PC-3 (cell line): ENCODE measurements at regions not wholly inside any gene's neighbourhood (a gene's known extent, or its start where the extent isn't known, plus 50 kb on each side); places are given as distances from the start of the nearest gene placed in this dataset.

Experiments
- ATAC-seq: fragments of 200-7000 bp; cut with Tn5 transposase; 2 replicates; pipeline ENCODE4 v1.9.1; 2020; ENCODE audit warnings: mild to moderate bottlenecking, moderate library complexity
- BruUV-seq: library from RNA; stranded (reverse); fragments of 400-500 nt; replicated peaks from 2 replicates; lab custom pipeline; 2021; lab: Mats Ljungman, UMichigan
- CTCF ChIA-PET: fragments of 300-600 bp; sonication (Branson Sonifier 250); formaldehyde crosslinking; loops from one replicate; lab custom pipeline; 2022; ENCODE audit warnings: antibody characterized with exemption; lab: Charles Lee
- POLR2A ChIA-PET: fragments of 300-600 bp; sonication (Branson Sonifier 250); formaldehyde crosslinking; loops from one replicate; lab custom pipeline; 2022; ENCODE audit warnings: antibody characterized with exemption; ENCODE audit not compliant: unreplicated experiment; lab: Charles Lee
- DNase-seq: peaks from one replicate; pipeline ENCODE4 v3.0.0-alpha.2; 2015
- H2AFZ ChIP-seq: fragments of 300-600 bp; sonication (generic); 2 replicates; pipeline ENCODE4 v1.6.0; 2016; ENCODE audit warnings: antibody characterized with exemption, low read length
- H3F3A ChIP-seq: fragments of 300-600 bp; sonication (generic); one replicate; pipeline ENCODE4 v1.6.0; 2017; ENCODE audit warnings: antibody characterized with exemption, low read length, control low read depth, mild to moderate bottlenecking; ENCODE audit not compliant: unreplicated experiment
- H3K27ac ChIP-seq: fragments of 300-600 bp; sonication (generic); 2 replicates; pipeline ENCODE4 v1.5.1; 2016; ENCODE audit warnings: mild to moderate bottlenecking, low read length
- H3K27me3 ChIP-seq: fragments of 300-600 bp; sonication (generic); 2 replicates; pipeline ENCODE4 v1.6.1; 2016; ENCODE audit warnings: low read length, mixed read lengths
- H3K36me3 ChIP-seq: fragments of 300-600 bp; sonication (generic); 2 replicates; pipeline ENCODE4 v1.6.1; 2016; ENCODE audit warnings: low read depth, mixed run types, low read length, mixed read lengths
- H3K4me1 ChIP-seq: fragments of 300-600 bp; sonication (generic); 2 replicates; pipeline ENCODE4 v1.5.1; 2016; ENCODE audit warnings: low read length; ENCODE audit not compliant: insufficient read depth
- H3K4me2 ChIP-seq: fragments of 300-600 bp; sonication (generic); 2 replicates; pipeline ENCODE4 v1.6.0; 2016; ENCODE audit warnings: low read length
- H3K4me3 ChIP-seq: fragments of 300-600 bp; sonication (generic); 2 replicates; pipeline ENCODE4 v1.5.1; 2016; ENCODE audit warnings: mild to moderate bottlenecking, low read length, mixed read lengths
- H3K79me2 ChIP-seq: fragments of 300-600 bp; sonication (generic); 2 replicates; pipeline ENCODE4 v1.6.1; 2017; ENCODE audit warnings: low read length, mixed read lengths
- H3K9ac ChIP-seq: fragments of 300-600 bp; sonication (generic); 2 replicates; pipeline ENCODE4 v1.6.0; 2016; ENCODE audit warnings: mild to moderate bottlenecking, low read length
- H3K9me2 ChIP-seq: fragments of 300-600 bp; sonication (generic); replicated peaks from 2 replicates; pipeline ENCODE4 v1.6.1; 2016; ENCODE audit warnings: mixed run types, low read length, mixed read lengths
- H3K9me3 ChIP-seq: fragments of 300-600 bp; sonication (generic); 2 replicates; pipeline ENCODE4 v1.6.1; 2016; ENCODE audit warnings: low read length, mixed read lengths
- H4K20me1 ChIP-seq: fragments of 300-600 bp; sonication (generic); 2 replicates; pipeline ENCODE4 v1.6.1; 2016; ENCODE audit warnings: low read length, mixed read lengths
- EZH2 ChIP-seq: fragments of 300-600 bp; sonication (generic); IDR thresholded peaks from one replicate; pipeline ENCODE4 v1.6.1; 2017; ENCODE audit warnings: antibody characterized with exemption, mild to moderate bottlenecking, low read length; ENCODE audit not compliant: unreplicated experiment
- EZH2phosphoT487 ChIP-seq: fragments of 300-600 bp; sonication (generic); IDR thresholded peaks from 2 replicates; pipeline ENCODE4 v1.6.1; 2018; ENCODE audit warnings: mild to moderate bottlenecking, antibody characterized with exemption, low read length, borderline replicate concordance
- intact Hi-C: fragments of 100-400 bp; cut with micrococcal nuclease; formaldehyde crosslinking; loops from 2 replicates; pipeline ENCODE4 v1.9.0; 2023
- TF ChIP-seq, protein P1 (sequence below): fragments of 300-600 bp; sonication (generic); conservative IDR thresholded peaks from 2 replicates; pipeline ENCODE4 v1.5.1; 2017; ENCODE audit warnings: antibody characterized with exemption, low read depth, mild to moderate bottlenecking, low read length

DNA sequence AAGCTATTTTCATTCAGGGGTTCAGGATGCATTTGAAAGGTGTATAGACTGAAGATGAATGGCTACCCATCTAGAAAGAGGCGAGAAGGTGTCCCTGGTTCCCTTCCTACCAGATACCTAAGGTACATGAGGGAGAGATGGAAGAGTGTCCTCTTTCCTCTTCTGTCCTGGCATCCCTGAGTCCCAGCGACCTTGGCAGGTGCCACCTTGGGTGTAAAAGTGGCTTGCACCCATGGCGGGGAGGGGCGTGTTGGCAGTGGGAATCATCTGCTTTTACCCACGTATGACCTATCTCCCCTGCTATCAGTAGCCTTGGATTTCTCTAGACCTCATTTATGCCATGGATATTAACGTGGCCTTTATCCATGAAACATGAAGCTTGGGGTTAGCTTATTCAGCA is 1126.1 kb downstream of the KCNT2 start:
- intact Hi-C loops: no loop called here
- H3K27me3 ChIP-seq: no peaks in the 10 kb centered on the region
- H3F3A ChIP-seq: no peaks in the 10 kb centered on the region
- ChIA-PET POLR2A (no interaction called here), CTCF (no interaction called here)
- no peak overlapping the region for H2AFZ ChIP-seq
- DNase-seq: no peak
- no peaks in the 10 kb centered on the region for H3K4me1 ChIP-seq
- no TSS peak for BruUV-seq
- H3K4me3 ChIP-seq: no peak overlapping the region
- H3K9me2 ChIP-seq: no peaks in the 10 kb centered on the region
- no peaks in the 10 kb centered on the region for H3K9me3 ChIP-seq
- no peaks in the 10 kb centered on the region for H3K36me3 ChIP-seq
- no peak for ATAC-seq
- no peaks in the 10 kb centered on the region for H4K20me1 ChIP-seq
- no peak overlapping the region for H3K9ac ChIP-seq
- no peak overlapping the region for H3K4me2 ChIP-seq
- H3K79me2 ChIP-seq: no peaks in the 10 kb centered on the region
- TF ChIP-seq, protein P1, sequence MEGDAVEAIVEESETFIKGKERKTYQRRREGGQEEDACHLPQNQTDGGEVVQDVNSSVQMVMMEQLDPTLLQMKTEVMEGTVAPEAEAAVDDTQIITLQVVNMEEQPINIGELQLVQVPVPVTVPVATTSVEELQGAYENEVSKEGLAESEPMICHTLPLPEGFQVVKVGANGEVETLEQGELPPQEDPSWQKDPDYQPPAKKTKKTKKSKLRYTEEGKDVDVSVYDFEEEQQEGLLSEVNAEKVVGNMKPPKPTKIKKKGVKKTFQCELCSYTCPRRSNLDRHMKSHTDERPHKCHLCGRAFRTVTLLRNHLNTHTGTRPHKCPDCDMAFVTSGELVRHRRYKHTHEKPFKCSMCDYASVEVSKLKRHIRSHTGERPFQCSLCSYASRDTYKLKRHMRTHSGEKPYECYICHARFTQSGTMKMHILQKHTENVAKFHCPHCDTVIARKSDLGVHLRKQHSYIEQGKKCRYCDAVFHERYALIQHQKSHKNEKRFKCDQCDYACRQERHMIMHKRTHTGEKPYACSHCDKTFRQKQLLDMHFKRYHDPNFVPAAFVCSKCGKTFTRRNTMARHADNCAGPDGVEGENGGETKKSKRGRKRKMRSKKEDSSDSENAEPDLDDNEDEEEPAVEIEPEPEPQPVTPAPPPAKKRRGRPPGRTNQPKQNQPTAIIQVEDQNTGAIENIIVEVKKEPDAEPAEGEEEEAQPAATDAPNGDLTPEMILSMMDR: no peak
- TF ChIP-seq EZH2 (no peak), EZH2phosphoT487 (no peak)
- no peak overlapping the region for H3K27ac ChIP-seq

DNA sequence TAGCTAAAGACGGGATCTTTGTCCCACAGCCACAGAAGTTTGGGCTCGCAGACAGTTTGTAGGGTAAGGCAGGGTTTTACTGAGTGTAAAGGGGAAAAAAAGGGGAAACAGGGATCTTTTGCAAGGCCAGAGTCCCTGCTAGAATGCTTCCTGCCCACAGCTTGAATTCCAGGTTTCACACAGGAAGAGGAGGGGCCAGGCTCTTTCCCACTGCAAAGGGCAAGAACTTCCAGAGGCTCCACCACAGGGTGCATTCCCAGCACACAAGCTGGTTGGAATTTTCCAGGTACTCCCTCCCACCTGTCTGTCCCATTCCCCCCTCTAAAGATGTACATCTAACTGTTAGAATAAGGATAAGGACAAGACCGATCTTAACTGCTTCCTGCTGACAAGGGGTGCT is 1126.9 kb downstream of the KCNT2 start:
- no peak overlapping the region for H2AFZ ChIP-seq
- H3K4me1 ChIP-seq: no peaks in the 10 kb centered on the region
- DNase-seq: no peak
- no peaks in the 10 kb centered on the region for H3F3A ChIP-seq
- intact Hi-C loops: no loop called here
- H3K4me3 ChIP-seq: no peak overlapping the region
- H3K4me2 ChIP-seq: no peak overlapping the region
- TF ChIP-seq EZH2 (no peak), EZH2phosphoT487 (no peak)
- TF ChIP-seq, protein P1: no peak
- H3K9ac ChIP-seq: no peak overlapping the region
- no peak for ATAC-seq
- no peaks in the 10 kb centered on the region for H3K79me2 ChIP-seq
- POLR2A ChIA-PET: no interaction called here
- no peak overlapping the region for H3K27ac ChIP-seq
- H3K9me2 ChIP-seq: no peaks in the 10 kb centered on the region
- H3K27me3 ChIP-seq: no peaks in the 10 kb centered on the region
- CTCF ChIA-PET: no interaction called here
- no peaks in the 10 kb centered on the region for H3K36me3 ChIP-seq
- no peaks in the 10 kb centered on the region for H4K20me1 ChIP-seq
- H3K9me3 ChIP-seq: no peaks in the 10 kb centered on the region
- BruUV-seq: no TSS peak

DNA sequence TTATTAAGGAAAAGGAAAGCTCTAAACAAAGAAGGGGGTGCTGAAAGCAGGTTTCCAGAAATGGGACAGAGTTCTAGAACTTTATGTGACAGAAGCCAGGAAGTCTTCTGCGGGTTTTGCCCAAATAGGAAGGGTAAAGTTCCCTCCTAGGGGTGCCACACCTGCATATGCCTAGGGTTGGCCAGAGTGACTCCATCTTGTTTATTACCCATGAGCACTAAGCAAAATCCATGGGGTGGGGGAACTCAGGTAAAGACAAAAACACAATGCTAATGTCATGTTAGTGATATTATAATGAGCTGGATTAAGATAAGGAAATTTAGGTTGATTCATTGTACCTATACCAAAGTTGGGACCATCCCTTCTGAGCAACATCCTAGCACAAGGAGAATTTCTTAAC is 1132.7 kb downstream of the KCNT2 start:
- TF ChIP-seq, protein P1: no peak
- TF ChIP-seq EZH2 (no peak), EZH2phosphoT487 (no peak)
- CTCF ChIA-PET: no interaction called here
- intact Hi-C loops: no loop called here

More for the DNA sequence above, 1132.7 kb downstream of the KCNT2 start:
- no TSS peak for BruUV-seq
- H3K27me3 ChIP-seq: no peaks in the 10 kb centered on the region
- H3K79me2 ChIP-seq: no peaks in the 10 kb centered on the region
- H3K9me3 ChIP-seq: no peaks in the 10 kb centered on the region
- no peak overlapping the region for H3K9ac ChIP-seq
- POLR2A ChIA-PET: no interaction called here
- DNase-seq (no peak), ATAC-seq (no peak)
- no peaks in the 10 kb centered on the region for H3F3A ChIP-seq
- H3K9me2 ChIP-seq: no peaks in the 10 kb centered on the region
- no peak overlapping the region for H3K4me3 ChIP-seq
- no peak overlapping the region for H3K27ac ChIP-seq
- H4K20me1 ChIP-seq: no peaks in the 10 kb centered on the region
- no peak overlapping the region for H2AFZ ChIP-seq
- H3K4me2 ChIP-seq: no peak overlapping the region
- no peaks in the 10 kb centered on the region for H3K36me3 ChIP-seq
- no peaks in the 10 kb centered on the region for H3K4me1 ChIP-seq
